CD4-positive, CD25-positive, alpha-beta regulatory T cell (primary cell): ENCODE measurements at regions not wholly inside any gene's neighbourhood (a gene's known extent, or its start where the extent isn't known, plus 50 kb on each side); places are given as distances from the start of the nearest gene placed in this dataset.

Experiments
- ATAC-seq, 2 donors: fragments of 150-1000 bp; cut with Tn5 transposase; one replicate each; pipeline ENCODE4 v1.10.0; 2021; ENCODE audit warnings: low read depth in 2 of 2, moderate number of reproducible peaks in 2 of 2, moderate library complexity in 1 of 2
- DNase-seq, 3 donors: peaks; one replicate each; pipeline versions ENCODE4 v3.0.0 to v3.0.0-alpha.2; 2012 to 2022; ENCODE audit warnings: mixed read lengths in 1 of 3
- H3K27ac ChIP-seq: one replicate; pipeline ENCODE4 v1.7.0; 2013; ENCODE audit warnings: mild to moderate bottlenecking, low read length; ENCODE audit not compliant: insufficient read depth, poor library complexity, severe bottlenecking
- H3K27me3 ChIP-seq: one replicate; pipeline ENCODE4 v1.7.0; 2013; ENCODE audit warnings: low read length; ENCODE audit not compliant: control insufficient read depth, insufficient read depth
- H3K36me3 ChIP-seq: one replicate; pipeline ENCODE4 v1.7.0; 2013; ENCODE audit warnings: mild to moderate bottlenecking, low read length, moderate library complexity; ENCODE audit not compliant: control insufficient read depth, insufficient read depth
- H3K4me1 ChIP-seq: 2 replicates; pipeline ENCODE4 v1.7.0; 2013; ENCODE audit warnings: mild to moderate bottlenecking, low read length; ENCODE audit not compliant: insufficient read depth, control insufficient read depth, poor library complexity, severe bottlenecking
- H3K4me3 ChIP-seq: one replicate; pipeline ENCODE4 v1.7.0; 2013; ENCODE audit warnings: low read depth, mild to moderate bottlenecking, low read length, moderate library complexity
- H3K9me3 ChIP-seq, 2 experiments: 1 replicate in 1 of 2; 2 replicates in 1 of 2; pipeline ENCODE4 v1.7.0; 2013; ENCODE audit warnings: low read length in 2 of 2, mild to moderate bottlenecking in 1 of 2, moderate library complexity in 1 of 2; ENCODE audit not compliant: control insufficient read depth in 2 of 2
- H3K27ac Mint-ChIP-seq, 3 donors: one replicate each; pipeline ENCODE4 v1.8.0; 2020 to 2022; ENCODE audit warnings: mild to moderate bottlenecking in 3 of 3, mixed read lengths in 3 of 3, moderate library complexity in 2 of 3
- H3K27me3 Mint-ChIP-seq: one replicate; pipeline ENCODE4 v1.8.0; 2022; ENCODE audit warnings: mild to moderate bottlenecking, mixed read lengths
- H3K36me3 Mint-ChIP-seq: one replicate; pipeline ENCODE4 v1.8.0; 2020; ENCODE audit warnings: mixed read lengths
- H3K4me1 Mint-ChIP-seq, 4 donors: one replicate each; pipeline ENCODE4 v1.8.0; 2020 to 2022; ENCODE audit warnings: mixed read lengths in 4 of 4, mild to moderate bottlenecking in 1 of 4
- H3K4me3 Mint-ChIP-seq, 4 donors: one replicate each; pipeline ENCODE4 v1.8.0; 2020 to 2022; ENCODE audit warnings: mild to moderate bottlenecking in 4 of 4, mixed read lengths in 4 of 4, moderate library complexity in 3 of 4
- H3K9me3 Mint-ChIP-seq, 7 donors: one replicate each; pipeline ENCODE4 v1.8.0; 2020 to 2022; ENCODE audit warnings: mixed read lengths in 7 of 7, mild to moderate bottlenecking in 3 of 7, moderate library complexity in 2 of 7

GRCh38 chr13:83730674-83731073 is 151.6 kb downstream of the SLITRK1 start:
- no peaks in the 10 kb centered on the region for H3K4me1 ChIP-seq
- ATAC-seq (no peak), DNase-seq (no peak)
- H3K27ac ChIP-seq: no peak overlapping the region
- H3K27me3 ChIP-seq: no peaks in the 10 kb centered on the region
- no peaks in the 10 kb centered on the region for H3K4me1 Mint-ChIP-seq
- H3K36me3 Mint-ChIP-seq: no peaks in the 10 kb centered on the region
- no peaks in the 10 kb centered on the region for H3K9me3 ChIP-seq
- no peak overlapping the region for H3K4me3 ChIP-seq
- no peak overlapping the region for H3K4me3 Mint-ChIP-seq
- H3K36me3 ChIP-seq: no peaks in the 10 kb centered on the region
- H3K27me3 Mint-ChIP-seq: no peaks in the 10 kb centered on the region
- H3K27ac Mint-ChIP-seq: no peak overlapping the region
- H3K9me3 Mint-ChIP-seq: peaks cover 0 to 9% (median 1%) of the 10 kb centered on the region in 7 donors

- no peaks in the 10 kb centered on the region for H3K36me3 ChIP-seq
- H3K9me3 ChIP-seq: no peaks in the 10 kb centered on the region
- H3K4me3 ChIP-seq: no peak overlapping the region
- no peak for ATAC-seq
- H3K36me3 Mint-ChIP-seq: no peaks in the 10 kb centered on the region
- H3K27me3 Mint-ChIP-seq: no peaks in the 10 kb centered on the region
- H3K27ac ChIP-seq: no peak overlapping the region
- no peaks in the 10 kb centered on the region for H3K4me1 ChIP-seq
- no peak overlapping the region for H3K4me3 Mint-ChIP-seq
- DNase-seq: no peak
- H3K27ac Mint-ChIP-seq: no peak overlapping the region
- no peaks in the 10 kb centered on the region for H3K4me1 Mint-ChIP-seq
- H3K27me3 ChIP-seq: no peaks in the 10 kb centered on the region
- H3K9me3 Mint-ChIP-seq: peaks cover 0 to 13% (median 2%) of the 10 kb centered on the region in 7 donors
Observed at GRCh38 chr13:83722443-83722842, 159.8 kb downstream of the SLITRK1 start.

DNA sequence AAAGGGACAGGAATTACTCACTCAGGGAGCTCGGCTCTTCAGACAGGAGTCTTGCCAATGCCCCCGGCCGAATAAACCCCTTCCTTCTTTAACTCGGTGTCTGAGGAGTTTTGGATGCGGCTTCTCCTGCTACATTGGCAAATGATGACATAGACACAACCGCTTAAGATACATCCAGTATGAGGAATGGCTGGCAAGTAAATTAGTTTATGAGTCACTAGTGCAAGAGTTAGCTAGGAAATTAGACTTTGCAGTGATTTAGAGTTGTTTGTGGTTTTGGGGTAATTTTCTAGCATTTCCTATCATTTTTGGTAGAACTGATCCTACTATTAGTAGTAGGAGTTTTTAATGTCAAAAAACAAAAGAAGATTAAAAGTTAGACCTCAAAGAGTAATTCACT is 166.2 kb downstream of the SLITRK1 start:
- H3K4me1 Mint-ChIP-seq: no peaks in the 10 kb centered on the region
- H3K36me3 ChIP-seq: no peaks in the 10 kb centered on the region
- ATAC-seq (no peak), DNase-seq (no peak)
- H3K4me1 ChIP-seq: no peaks in the 10 kb centered on the region
- peaks cover 0 to 10% (median 5%) of the 10 kb centered on the region in 7 donors for H3K9me3 Mint-ChIP-seq
- no peak overlapping the region for H3K4me3 ChIP-seq
- no peak overlapping the region for H3K27ac ChIP-seq
- no peaks in the 10 kb centered on the region for H3K9me3 ChIP-seq
- no peak overlapping the region for H3K4me3 Mint-ChIP-seq
- H3K27ac Mint-ChIP-seq: no peak overlapping the region
- no peaks in the 10 kb centered on the region for H3K27me3 ChIP-seq
- no peaks in the 10 kb centered on the region for H3K36me3 Mint-ChIP-seq
- H3K27me3 Mint-ChIP-seq: no peaks in the 10 kb centered on the region

DNA sequence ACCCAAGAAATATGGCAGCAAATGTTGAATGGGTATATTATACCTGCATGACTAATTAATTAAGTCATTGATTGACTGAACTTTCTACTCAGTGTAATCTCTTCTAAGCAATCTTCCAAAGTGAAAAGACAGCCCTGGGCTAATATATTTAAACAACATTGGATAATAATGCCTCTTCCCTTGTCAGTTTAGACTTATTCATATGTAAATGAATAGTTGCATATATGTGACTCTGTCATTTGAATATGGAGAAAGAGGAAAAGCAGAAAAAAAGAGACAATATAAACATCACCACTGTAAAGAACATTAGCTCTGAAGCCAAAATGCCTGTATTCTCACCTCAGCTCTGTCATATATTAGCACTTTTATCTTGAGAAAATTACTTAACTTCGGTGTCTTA is 168.0 kb downstream of the SLITRK1 start:
- no peak overlapping the region for H3K27ac ChIP-seq
- no peaks in the 10 kb centered on the region for H3K9me3 ChIP-seq
- H3K4me1 Mint-ChIP-seq: no peaks in the 10 kb centered on the region
- H3K4me1 ChIP-seq: no peaks in the 10 kb centered on the region
- no peak for ATAC-seq
- H3K27me3 ChIP-seq: no peaks in the 10 kb centered on the region
- DNase-seq: no peak
- no peak overlapping the region for H3K4me3 ChIP-seq
- H3K36me3 Mint-ChIP-seq: no peaks in the 10 kb centered on the region
- no peaks in the 10 kb centered on the region for H3K36me3 ChIP-seq
- peaks cover 0 to 14% (median 5%) of the 10 kb centered on the region in 7 donors for H3K9me3 Mint-ChIP-seq
- H3K27me3 Mint-ChIP-seq: no peaks in the 10 kb centered on the region
- no peak overlapping the region for H3K27ac Mint-ChIP-seq
- no peak overlapping the region for H3K4me3 Mint-ChIP-seq

DNA sequence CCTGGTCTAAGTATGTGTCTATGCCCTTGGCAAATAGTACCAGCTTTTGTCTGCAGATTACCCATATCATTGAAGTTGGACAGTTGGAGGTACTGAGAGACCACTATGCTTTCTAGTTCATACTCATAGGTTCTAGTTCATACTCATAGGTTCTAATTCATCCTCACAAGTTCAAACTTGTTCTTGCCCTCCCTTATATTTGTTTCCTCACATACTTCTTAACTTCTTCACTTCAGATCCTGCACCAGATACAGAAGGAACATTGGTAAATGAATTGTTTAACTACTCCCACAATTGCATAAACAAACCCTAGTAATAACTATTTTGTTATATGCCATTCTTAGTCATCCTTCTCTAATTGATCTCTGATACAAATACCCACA is 172.2 kb downstream of the SLITRK1 start:
- H3K4me3 ChIP-seq: no peak overlapping the region
- ATAC-seq (no peak), DNase-seq (no peak)
- Mint-ChIP-seq H3K4me3 (no peak overlapping the region), H3K27me3 (no peaks in the 10 kb centered on the region), H3K36me3 (no peaks in the 10 kb centered on the region), H3K27ac (no peak overlapping the region), H3K4me1 (no peaks in the 10 kb centered on the region), H3K9me3 (peaks cover 0 to 9% (median 3%) of the 10 kb centered on the region in 7 donors)
- H3K36me3 ChIP-seq: no peaks in the 10 kb centered on the region
- no peaks in the 10 kb centered on the region for H3K4me1 ChIP-seq
- no peaks in the 10 kb centered on the region for H3K27me3 ChIP-seq
- H3K27ac ChIP-seq: no peak overlapping the region
- no peaks in the 10 kb centered on the region for H3K9me3 ChIP-seq

DNA sequence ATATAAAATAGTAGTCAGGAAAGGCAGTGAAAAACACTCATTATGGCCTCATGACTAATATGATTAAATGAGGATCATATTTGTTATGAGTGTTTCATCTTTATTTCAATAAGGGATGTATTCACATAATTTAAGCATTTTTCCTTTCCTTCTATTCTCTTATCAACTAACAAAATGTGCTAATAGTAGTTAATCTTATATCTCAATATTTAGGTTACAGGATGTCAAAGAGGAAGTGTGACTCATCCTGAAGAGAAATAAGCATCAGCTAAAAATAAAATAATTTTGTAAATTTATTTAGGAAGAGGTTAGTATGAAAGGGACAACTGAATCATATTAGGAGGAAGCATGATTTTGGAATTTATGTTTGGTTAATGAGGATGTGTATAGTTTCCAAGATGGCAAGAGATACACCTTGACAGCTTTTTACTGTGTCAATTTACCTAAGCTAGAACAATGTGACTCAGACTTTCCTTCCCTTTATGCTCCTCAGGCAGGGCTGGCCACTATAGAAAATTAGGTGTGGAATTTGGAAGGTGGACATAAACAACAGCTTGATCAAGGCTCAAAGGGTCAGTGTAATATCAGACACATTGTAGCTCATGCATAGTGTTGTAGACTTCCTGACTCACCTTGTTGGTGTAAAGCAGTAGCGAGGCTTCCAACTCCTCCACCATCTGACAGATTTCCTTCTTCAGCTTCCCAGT is 172.7 kb downstream of the SLITRK1 start:
- Mint-ChIP-seq H3K4me3 (no peak overlapping the region), H3K27me3 (no peaks in the 10 kb centered on the region), H3K36me3 (no peaks in the 10 kb centered on the region), H3K9me3 (peaks cover 0 to 8% (median 3%) of the 10 kb centered on the region in 7 donors), H3K4me1 (no peaks in the 10 kb centered on the region), H3K27ac (no peak overlapping the region)
- H3K9me3 ChIP-seq: no peaks in the 10 kb centered on the region
- no peaks in the 10 kb centered on the region for H3K4me1 ChIP-seq
- H3K27ac ChIP-seq: no peak overlapping the region
- H3K27me3 ChIP-seq: no peaks in the 10 kb centered on the region
- ATAC-seq: no peak
- no peak for DNase-seq
- no peak overlapping the region for H3K4me3 ChIP-seq
- no peaks in the 10 kb centered on the region for H3K36me3 ChIP-seq

DNA sequence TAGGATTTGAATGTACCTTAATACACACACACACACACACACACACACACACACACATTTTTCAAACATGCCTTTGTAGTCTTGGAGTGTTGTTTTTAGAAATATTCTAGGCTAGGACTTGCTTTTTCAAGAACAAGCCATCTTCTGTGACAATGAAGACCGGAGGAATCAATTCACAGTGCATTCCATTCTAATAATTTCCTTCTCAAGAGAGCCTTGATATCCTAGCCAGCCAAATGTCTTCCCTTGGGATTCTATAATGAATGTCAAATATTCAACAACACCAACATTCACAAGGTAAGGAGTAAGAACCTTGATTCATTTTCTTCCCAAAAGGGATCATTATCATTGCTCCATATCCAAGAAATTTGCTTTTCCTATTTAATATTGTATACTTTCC is 180.3 kb downstream of the SLITRK1 start:
- Histone ChIP-seq H3K4me1 (no peaks in the 10 kb centered on the region), H3K9me3 (no peaks in the 10 kb centered on the region), H3K27me3 (no peaks in the 10 kb centered on the region), H3K36me3 (no peaks in the 10 kb centered on the region), H3K4me3 (no peak overlapping the region), H3K27ac (no peak overlapping the region)
- Mint-ChIP-seq H3K36me3 (no peaks in the 10 kb centered on the region), H3K27me3 (no peaks in the 10 kb centered on the region), H3K4me1 (no peaks in the 10 kb centered on the region), H3K9me3 (peaks cover 0 to 11% (median 3%) of the 10 kb centered on the region in 7 donors), H3K27ac (no peak overlapping the region), H3K4me3 (no peak overlapping the region)
- ATAC-seq (no peak), DNase-seq (no peak)

DNA sequence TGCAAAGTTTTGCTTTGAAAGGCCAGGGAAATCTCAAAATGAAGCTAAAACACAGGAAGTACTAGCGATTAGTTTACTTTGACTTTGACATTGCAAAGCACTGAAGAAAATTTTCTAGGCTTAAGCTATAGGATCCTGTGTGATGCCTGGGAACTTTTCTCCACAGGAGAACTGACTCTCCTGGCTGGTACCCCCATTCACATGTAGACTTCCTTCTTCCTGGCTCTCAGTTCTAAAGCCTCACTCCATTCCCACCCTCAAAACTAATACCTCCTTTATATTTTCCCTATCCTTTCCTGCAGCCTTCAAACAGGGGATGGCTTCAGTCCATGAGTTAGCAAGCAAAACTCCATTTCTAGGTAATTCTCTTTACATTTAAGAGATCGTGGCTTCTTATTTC is 189.5 kb downstream of the SLITRK1 start:
- H3K27me3 Mint-ChIP-seq: no peaks in the 10 kb centered on the region

More for the DNA sequence above, 189.5 kb downstream of the SLITRK1 start:
- Mint-ChIP-seq H3K9me3 (peaks cover 0 to 7% (median 2%) of the 10 kb centered on the region in 7 donors), H3K4me3 (no peak overlapping the region), H3K27ac (no peak overlapping the region), H3K4me1 (no peaks in the 10 kb centered on the region), H3K36me3 (no peaks in the 10 kb centered on the region)
- H3K27me3 ChIP-seq: no peaks in the 10 kb centered on the region
- no peak for ATAC-seq
- H3K36me3 ChIP-seq: no peaks in the 10 kb centered on the region
- H3K27ac ChIP-seq: no peak overlapping the region
- H3K4me1 ChIP-seq: no peaks in the 10 kb centered on the region
- H3K4me3 ChIP-seq: no peak overlapping the region
- DNase-seq: no peak
- H3K9me3 ChIP-seq: no peaks in the 10 kb centered on the region
